Omental fat pad (tissue), 3 donors: ENCODE measurements at regions not wholly inside any gene's neighbourhood (a gene's known extent, or its start where the extent isn't known, plus 50 kb on each side); places are given as distances from the start of the nearest gene placed in this dataset.

Experiments
- ATAC-seq: fragments of 150-250 bp; one replicate; pipeline ENCODE4 v1.9.1; 2016; ENCODE audit warnings: mild to moderate bottlenecking, moderate library complexity; ENCODE audit not compliant: low FRiP score
- DNase-seq: peaks from one replicate; pipeline ENCODE4 v3.0.0-alpha.2; 2019; ENCODE audit warnings: low spot score
- CTCF ChIP-seq, 3 donors: fragments of 450-650 bp; IDR thresholded peaks; one replicate each; pipeline ENCODE4 v1.5.1; 2016 to 2017; ENCODE audit warnings: antibody characterized with exemption in 3 of 3, mild to moderate bottlenecking in 3 of 3, moderate library complexity in 2 of 3

- ATAC-seq (no peak), DNase-seq (no peak)
- TF ChIP-seq CTCF (IDR thresholded peaks at IDR 0.05), result no peak
Observed at GRCh38 chr3:74564560-74564959, 49.9 kb downstream of the CNTN3 start.

GRCh38 chr3:74562558-74563269 is 51.7 kb downstream of the CNTN3 start:
- ATAC-seq (no peak), DNase-seq (no peak)
- TF ChIP-seq CTCF (IDR thresholded peaks at IDR 0.05), result no peak

DNA sequence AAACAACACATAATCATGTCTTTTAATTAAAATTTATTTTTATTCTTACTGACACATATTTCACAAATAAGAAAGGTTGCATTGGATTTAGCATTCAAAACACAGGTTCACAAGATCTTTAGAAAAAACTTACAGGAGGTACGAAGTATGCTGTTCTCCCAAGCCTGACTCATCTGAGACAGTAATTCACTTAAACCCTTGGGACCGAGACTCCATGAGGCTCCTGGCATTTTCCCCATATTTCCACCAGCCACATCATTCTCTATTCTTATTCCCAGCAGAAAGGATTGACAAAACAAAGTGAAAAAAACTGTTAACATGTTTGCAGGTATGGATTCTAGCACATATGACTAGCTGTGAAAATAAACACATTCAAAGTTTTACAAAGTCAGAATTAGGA is 52.6 kb downstream of the CNTN3 start:
- DNase-seq, result no peak
- ATAC-seq, result no peak
- TF ChIP-seq CTCF (IDR thresholded peaks at IDR 0.05), result no peak

GRCh38 chr3:74559261-74559660 is 55.2 kb downstream of the CNTN3 start:
- TF ChIP-seq CTCF (IDR thresholded peaks at IDR 0.05), result no peak

GRCh38 chr3:74550686-74551085 is 63.8 kb downstream of the CNTN3 start:
- TF ChIP-seq CTCF (IDR thresholded peaks at IDR 0.05), result no peak
- ATAC-seq, result no peak

More at GRCh38 chr3:74559261-74559660, 55.2 kb downstream of the CNTN3 start:
- ATAC-seq (no peak), DNase-seq (no peak)

GRCh38 chr3:74546426-74546825 is 68.0 kb downstream of the CNTN3 start:
- TF ChIP-seq CTCF (IDR thresholded peaks at IDR 0.05), result no peak
- DNase-seq, result no peak
- no peak for ATAC-seq

More at GRCh38 chr3:74550686-74551085, 63.8 kb downstream of the CNTN3 start:
- no peak for DNase-seq

GRCh38 chr3:74542441-74542840 is 72.0 kb downstream of the CNTN3 start:
- DNase-seq (no peak), ATAC-seq (no peak)
- TF ChIP-seq CTCF (IDR thresholded peaks at IDR 0.05), result no peak
